HepG2 (cell line): ENCODE measurements at regions not wholly inside any gene's neighbourhood (a gene's known extent, or its start where the extent isn't known, plus 50 kb on each side); places are given as distances from the start of the nearest gene placed in this dataset.

ENCODE experiments used
- ATAC-seq: fragments of 200-7000 bp; cut with Tn5 transposase; 3 replicates; pipeline ENCODE4 v1.9.1; 2020; ENCODE audit warnings: mild to moderate bottlenecking, moderate library complexity
- BruUV-seq: library from RNA; stranded (reverse); fragments of 400-500 nt; replicated peaks from 2 replicates; lab custom pipeline; 2021; lab: Mats Ljungman, UMichigan
- CTCF ChIA-PET: fragments of 300-600 bp; formaldehyde crosslinking; extraction: SDS; loops from one replicate; lab custom pipeline; 2021; ENCODE audit warnings: low total read pairs, inconsistent platforms, low intra/inter-chr PET ratio; lab: Yijun Ruan, JAX
- POLR2A ChIA-PET: fragments of 350-600 bp; sonication (Branson Sonifier 250); formaldehyde crosslinking; loops from one replicate; lab custom pipeline; 2020; ENCODE audit warnings: antibody characterized with exemption, inconsistent platforms; lab: Yijun Ruan, JAX
- DNase-seq: peaks from one replicate; pipeline ENCODE4 v3.0.0-alpha.2; 2015; ENCODE audit warnings: low spot score
- FAIRE-seq: peaks from 3 replicates; lab custom pipeline; 2011; peaks lifted over from hg19 to GRCh38; lab: Jason Lieb, UNC
- H2AFZ ChIP-seq: one replicate; pipeline ENCODE4 v1.6.1; 2011; ENCODE audit warnings: low read length, inconsistent platforms
- H3K27ac ChIP-seq: fragments of 300-600 bp; 3 replicates; pipeline ENCODE4 v1.8.0; 2011; ENCODE audit warnings: mixed run types, mild to moderate bottlenecking, mixed read lengths, low read length, inconsistent platforms; ENCODE audit not compliant: insufficient read depth; ENCODE audit errors: extremely low read length
- H3K27me3 ChIP-seq, 2 experiments: fragments of 200-600 bp in 1 of 2; 2 replicates in 1 of 2; 3 replicates in 1 of 2; pipeline versions ENCODE4 v1.6.0 to v1.8.0; 2011; ENCODE audit warnings: low read length in 2 of 2, mild to moderate bottlenecking in 2 of 2, moderate library complexity in 2 of 2, inconsistent platforms in 1 of 2; ENCODE audit not compliant: insufficient read depth in 2 of 2, control insufficient read depth in 1 of 2
- H3K36me3 ChIP-seq, 2 experiments: fragments of 200-600 bp in 1 of 2; replicated peaks in 1 of 2; 2 replicates in 1 of 2; 3 replicates in 1 of 2; pipeline versions ENCODE4 v1.5.1 to v1.8.0; 2011; ENCODE audit warnings: low read length in 2 of 2, inconsistent platforms in 1 of 2; ENCODE audit not compliant: insufficient read depth in 2 of 2, control insufficient read depth in 1 of 2
- H3K4me1 ChIP-seq: 2 replicates; pipeline ENCODE4 v1.5.1; 2012; ENCODE audit warnings: low read length, inconsistent platforms; ENCODE audit not compliant: insufficient read depth
- H3K4me2 ChIP-seq: 2 replicates; pipeline ENCODE4 v1.6.0; 2011; ENCODE audit warnings: low read depth, low read length, inconsistent platforms
- H3K4me3 ChIP-seq, 3 experiments: fragments of 200-600 bp in 1 of 3; sonication (generic), shearing (Covaris generic) in 1 of 3; replicated peaks in 1 of 3; 2 replicates each; pipeline ENCODE4 v1.5.1; 2011 to 2016; ENCODE audit warnings: low read length in 3 of 3, inconsistent platforms in 2 of 3, low read depth in 2 of 3, mild to moderate bottlenecking in 2 of 3, control low read depth in 1 of 3, mixed read lengths in 1 of 3; ENCODE audit not compliant: insufficient read depth in 1 of 3
- H3K79me2 ChIP-seq: one replicate; pipeline ENCODE4 v1.6.1; 2011; ENCODE audit warnings: low read length, inconsistent platforms; ENCODE audit not compliant: insufficient read depth
- H3K9ac ChIP-seq: 2 replicates; pipeline ENCODE4 v1.6.0; 2011; ENCODE audit warnings: mild to moderate bottlenecking, low read depth, low read length, inconsistent platforms; ENCODE audit not compliant: insufficient read depth
- H3K9me3 ChIP-seq: 2 replicates; pipeline ENCODE4 v1.5.1; 2012; ENCODE audit warnings: mild to moderate bottlenecking, low read length
- H4K20me1 ChIP-seq: 2 replicates; pipeline ENCODE4 v1.6.0; 2011; ENCODE audit warnings: inconsistent platforms, mild to moderate bottlenecking, low read length, moderate library complexity; ENCODE audit not compliant: insufficient read depth
- EZH2 ChIP-seq: conservative IDR thresholded peaks from 2 replicates; pipeline ENCODE4 v1.6.1; 2012; ENCODE audit warnings: mild to moderate bottlenecking, low read depth, low read length, moderate library complexity
- NR2F2 ChIP-seq: IDR thresholded peaks from 2 replicates; pipeline ENCODE4 v1.6.1; 2012; ENCODE audit warnings: low read depth, inconsistent platforms, borderline replicate concordance
- PBX2 ChIP-seq: IDR thresholded peaks from 2 replicates; pipeline ENCODE4 v1.6.1; 2016; ENCODE audit warnings: control low read depth
- SMC3 ChIP-seq: IDR thresholded peaks from 2 replicates; pipeline ENCODE4 v1.6.1; 2011; ENCODE audit warnings: low read length, improper control_type of control experiment
- TEAD2 ChIP-seq: sonication (generic); formaldehyde crosslinking; IDR thresholded peaks from 2 replicates; pipeline ENCODE4 v1.9.0; 2021; ENCODE audit warnings: missing genetic modification reagents
- ZNF30 ChIP-seq: sonication (generic); formaldehyde crosslinking; IDR thresholded peaks from 2 replicates; pipeline ENCODE4 v1.5.0; 2020; ENCODE audit warnings: mild to moderate bottlenecking, missing genetic modification reagents
- ZNF333 ChIP-seq: sonication (generic); formaldehyde crosslinking; IDR thresholded peaks from 2 replicates; pipeline ENCODE4 v1.4.0; 2020; ENCODE audit warnings: mild to moderate bottlenecking, missing genetic modification reagents, borderline replicate concordance
- ZNF510 ChIP-seq: sonication (generic); formaldehyde crosslinking; IDR thresholded peaks from 2 replicates; pipeline ENCODE4 v1.4.0; 2020; ENCODE audit warnings: low read depth, mild to moderate bottlenecking, missing genetic modification reagents
- WGBS: methylation state at CpG from one replicate; pipeline ENCODE4 v1.1.6; 2017; ENCODE audit warnings: low lambda C conversion rate; 5-methylcytosine and 5-hydroxymethylcytosine counted together
- in situ Hi-C: cut with HindIII; loops from 2 replicates; pipeline ENCODE4 v1.10.0; 2017; ENCODE audit warnings: low pct_unique_long_range_greater_than_20kb; ENCODE audit not compliant: extremely low pct_ligation_motif_present
- intact Hi-C: fragments of 100-400 bp; cut with micrococcal nuclease; formaldehyde crosslinking; loops from one replicate; pipeline ENCODE4 v1.10.0; 2022; ENCODE audit not compliant: unreplicated experiment
- TF ChIP-seq, protein P1 (sequence below): sonication (generic); formaldehyde crosslinking; IDR thresholded peaks from 2 replicates; pipeline ENCODE4 v1.8.1; 2022; ENCODE audit warnings: mild to moderate bottlenecking, missing genetic modification reagents
- TF ChIP-seq, protein P2 (sequence below), 2 experiments: sonication (generic) in 1 of 2; formaldehyde crosslinking in 1 of 2; IDR thresholded peaks; 2 replicates each; pipeline versions ENCODE4 v1.4.0 to v1.6.1; 2016 to 2020; ENCODE audit warnings: borderline replicate concordance in 1 of 2, low read depth in 1 of 2, mild to moderate bottlenecking in 1 of 2, missing genetic modification reagents in 1 of 2
- TF ChIP-seq, protein P3 (sequence below): sonication (generic); formaldehyde crosslinking; IDR thresholded peaks from 2 replicates; pipeline ENCODE4 v1.9.0; 2021; ENCODE audit warnings: missing genetic modification reagents, borderline replicate concordance
- TF ChIP-seq, protein P4 (sequence below): IDR thresholded peaks from 2 replicates; pipeline ENCODE4 v1.6.1; 2016; ENCODE audit warnings: low read depth, borderline replicate concordance

DNA sequence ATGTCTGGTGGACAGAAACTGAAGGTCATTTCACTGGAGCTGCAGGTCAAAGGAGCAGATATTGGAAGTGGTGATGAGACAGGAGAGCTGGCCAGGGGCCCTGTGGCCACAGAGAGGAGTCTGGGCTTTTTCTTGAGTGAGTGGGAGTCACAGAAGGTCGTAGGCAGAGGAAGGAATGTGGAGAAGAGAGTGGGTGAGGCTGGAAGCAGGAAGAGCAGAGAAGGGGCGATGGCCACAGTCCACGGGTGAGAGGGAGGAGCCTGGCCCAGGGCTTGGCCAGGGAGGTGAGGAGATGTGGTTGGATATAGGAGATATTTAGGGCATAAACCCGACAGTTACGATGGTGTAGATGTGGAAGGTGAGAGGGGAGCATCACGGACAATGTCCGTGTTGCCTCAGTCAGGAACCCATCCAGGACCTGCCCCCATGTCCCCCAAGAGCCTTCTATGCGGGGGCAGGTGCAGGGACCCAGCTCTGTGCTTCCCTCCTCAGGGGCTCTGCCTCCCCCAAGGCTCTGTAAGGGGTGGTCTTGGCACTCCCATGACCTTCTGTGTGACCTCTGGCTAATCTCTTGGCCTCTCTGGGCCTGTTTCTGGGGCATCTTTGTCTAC, 150.5 kb upstream of the PTPN1 start:
- H4K20me1 ChIP-seq = no peaks in the 10 kb centered on the region
- intact Hi-C loops = no loop called here
- H3K4me2 ChIP-seq = peak overlapping the region; percentile 23; the same call in 1 of the 2 replicates
- H3K27ac ChIP-seq = no peak overlapping the region
- POLR2A ChIA-PET = interaction anchor here (0.7 kb wide), 1 partner anchor 9 kb away, joined by 3 read pairs; no protein-coding TSS in a partner anchor
- in situ Hi-C loops = no loop called here
- CTCF ChIA-PET = no interaction called here
- no peak overlapping the region for H3K9ac ChIP-seq
- BruUV-seq = no TSS peak
- no peak overlapping the region for H2AFZ ChIP-seq
- H3K9me3 ChIP-seq = no peaks in the 10 kb centered on the region
- DNase-seq (no peak), FAIRE-seq (no peak), ATAC-seq (peak; percentile 10; the same call in 2 of the 3 replicates)
- WGBS = 22% methylated on average over 8 of the region's 8 CpGs
- H3K4me1 ChIP-seq = peaks cover 88% of the 10 kb centered on the region
- no peaks in the 10 kb centered on the region for H3K36me3 ChIP-seq
- peaks cover 8 to 65% of the 10 kb centered on the region in 2 experiments for H3K27me3 ChIP-seq
- H3K79me2 ChIP-seq = no peaks in the 10 kb centered on the region
- H3K4me3 ChIP-seq = no peak overlapping the region
- TF ChIP-seq EZH2 (no peak), ZNF510 (CRISPR knock-in tag) (peak; percentile 72; the same call in 1 of the 2 replicates), ZNF30 (CRISPR knock-in tag) (no peak), ZNF333 (no peak), TEAD2 (CRISPR knock-in tag) (no peak), SMC3 (no peak), PBX2 (no peak), NR2F2 (no peak)
- TF ChIP-seq, protein P1, sequence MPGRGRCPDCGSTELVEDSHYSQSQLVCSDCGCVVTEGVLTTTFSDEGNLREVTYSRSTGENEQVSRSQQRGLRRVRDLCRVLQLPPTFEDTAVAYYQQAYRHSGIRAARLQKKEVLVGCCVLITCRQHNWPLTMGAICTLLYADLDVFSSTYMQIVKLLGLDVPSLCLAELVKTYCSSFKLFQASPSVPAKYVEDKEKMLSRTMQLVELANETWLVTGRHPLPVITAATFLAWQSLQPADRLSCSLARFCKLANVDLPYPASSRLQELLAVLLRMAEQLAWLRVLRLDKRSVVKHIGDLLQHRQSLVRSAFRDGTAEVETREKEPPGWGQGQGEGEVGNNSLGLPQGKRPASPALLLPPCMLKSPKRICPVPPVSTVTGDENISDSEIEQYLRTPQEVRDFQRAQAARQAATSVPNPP (CRISPR knock-in tag) = no peak
- TF ChIP-seq, protein P2, sequence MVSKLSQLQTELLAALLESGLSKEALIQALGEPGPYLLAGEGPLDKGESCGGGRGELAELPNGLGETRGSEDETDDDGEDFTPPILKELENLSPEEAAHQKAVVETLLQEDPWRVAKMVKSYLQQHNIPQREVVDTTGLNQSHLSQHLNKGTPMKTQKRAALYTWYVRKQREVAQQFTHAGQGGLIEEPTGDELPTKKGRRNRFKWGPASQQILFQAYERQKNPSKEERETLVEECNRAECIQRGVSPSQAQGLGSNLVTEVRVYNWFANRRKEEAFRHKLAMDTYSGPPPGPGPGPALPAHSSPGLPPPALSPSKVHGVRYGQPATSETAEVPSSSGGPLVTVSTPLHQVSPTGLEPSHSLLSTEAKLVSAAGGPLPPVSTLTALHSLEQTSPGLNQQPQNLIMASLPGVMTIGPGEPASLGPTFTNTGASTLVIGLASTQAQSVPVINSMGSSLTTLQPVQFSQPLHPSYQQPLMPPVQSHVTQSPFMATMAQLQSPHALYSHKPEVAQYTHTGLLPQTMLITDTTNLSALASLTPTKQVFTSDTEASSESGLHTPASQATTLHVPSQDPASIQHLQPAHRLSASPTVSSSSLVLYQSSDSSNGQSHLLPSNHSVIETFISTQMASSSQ (IDR thresholded peaks at IDR 0.05; ENCODE audit: low read depth) = no peak
- TF ChIP-seq, protein P2 (CRISPR knock-in tag; IDR thresholded peaks at IDR 0.05; ENCODE audit: borderline replicate concordance) = 0 out of 2 replicates have a peak, but pooled peaks have one; percentile 47
- TF ChIP-seq, protein P3, sequence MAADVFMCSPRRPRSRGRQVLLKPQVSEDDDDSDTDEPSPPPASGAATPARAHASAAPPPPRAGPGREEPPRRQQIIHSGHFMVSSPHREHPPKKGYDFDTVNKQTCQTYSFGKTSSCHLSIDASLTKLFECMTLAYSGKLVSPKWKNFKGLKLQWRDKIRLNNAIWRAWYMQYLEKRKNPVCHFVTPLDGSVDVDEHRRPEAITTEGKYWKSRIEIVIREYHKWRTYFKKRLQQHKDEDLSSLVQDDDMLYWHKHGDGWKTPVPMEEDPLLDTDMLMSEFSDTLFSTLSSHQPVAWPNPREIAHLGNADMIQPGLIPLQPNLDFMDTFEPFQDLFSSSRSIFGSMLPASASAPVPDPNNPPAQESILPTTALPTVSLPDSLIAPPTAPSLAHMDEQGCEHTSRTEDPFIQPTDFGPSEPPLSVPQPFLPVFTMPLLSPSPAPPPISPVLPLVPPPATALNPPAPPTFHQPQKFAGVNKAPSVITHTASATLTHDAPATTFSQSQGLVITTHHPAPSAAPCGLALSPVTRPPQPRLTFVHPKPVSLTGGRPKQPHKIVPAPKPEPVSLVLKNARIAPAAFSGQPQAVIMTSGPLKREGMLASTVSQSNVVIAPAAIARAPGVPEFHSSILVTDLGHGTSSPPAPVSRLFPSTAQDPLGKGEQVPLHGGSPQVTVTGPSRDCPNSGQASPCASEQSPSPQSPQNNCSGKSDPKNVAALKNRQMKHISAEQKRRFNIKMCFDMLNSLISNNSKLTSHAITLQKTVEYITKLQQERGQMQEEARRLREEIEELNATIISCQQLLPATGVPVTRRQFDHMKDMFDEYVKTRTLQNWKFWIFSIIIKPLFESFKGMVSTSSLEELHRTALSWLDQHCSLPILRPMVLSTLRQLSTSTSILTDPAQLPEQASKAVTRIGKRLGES (CRISPR knock-in tag) = no peak
- TF ChIP-seq, protein P4, sequence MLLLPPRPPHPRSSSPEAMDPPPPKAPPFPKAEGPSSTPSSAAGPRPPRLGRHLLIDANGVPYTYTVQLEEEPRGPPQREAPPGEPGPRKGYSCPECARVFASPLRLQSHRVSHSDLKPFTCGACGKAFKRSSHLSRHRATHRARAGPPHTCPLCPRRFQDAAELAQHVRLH (CRISPR knock-in tag) = 0 out of 2 replicates have a peak, but pooled peaks have one; percentile 2
